Testis (tissue), 2 donors: ENCODE measurements at regions not wholly inside any gene's neighbourhood (a gene's known extent, or its start where the extent isn't known, plus 50 kb on each side); places are given as distances from the start of the nearest gene placed in this dataset.
"Not testable (repeated sequence)": the region's sequence is repeated elsewhere in the genome, so short reads cannot be mapped to it uniquely, and the experiment has no call there.

Experiments
- DNase-seq: peaks from one replicate; pipeline ENCODE4 v3.0.0-alpha.2; 2019
- H3K27ac ChIP-seq, 2 donors: fragments of 200-600 bp; sonication (generic); one replicate each; pipeline ENCODE4 v1.5.1; 2019
- H3K27me3 ChIP-seq: fragments of 200-600 bp; sonication (generic); one replicate; pipeline ENCODE4 v1.5.1; 2019
- H3K36me3 ChIP-seq: fragments of 200-600 bp; sonication (generic); one replicate; pipeline ENCODE4 v1.5.1; 2017; ENCODE audit warnings: low read depth; ENCODE audit errors: missing control alignments
- H3K4me1 ChIP-seq: fragments of 200-600 bp; sonication (generic); one replicate; pipeline ENCODE4 v1.5.1; 2019
- H3K4me3 ChIP-seq, 2 donors: fragments of 200-600 bp; sonication (generic); one replicate each; pipeline ENCODE4 v1.5.1; 2017 to 2019
- H3K9me3 ChIP-seq: fragments of 200-600 bp; sonication (generic); one replicate; pipeline ENCODE4 v1.5.1; 2017
- POLR2A ChIP-seq: fragments of 450-650 bp; IDR thresholded peaks from one replicate; pipeline ENCODE4 v1.6.1; 2017; ENCODE audit warnings: antibody characterized with exemption, mild to moderate bottlenecking, moderate library complexity
- WGBS, 2 donors: methylation state at CpG; one replicate each; pipeline ENCODE4 v1.1.5; 2018; 5-methylcytosine and 5-hydroxymethylcytosine counted together
- intact Hi-C: fragments of 100-400 bp; cut with DNase I; formaldehyde crosslinking; loops from one replicate; pipeline ENCODE4 v1.15.1; 2023; ENCODE audit warnings: low total_unique reads
- TF ChIP-seq, protein P1 (sequence below), 3 experiments: fragments of 450-650 bp in 2 of 3; fragments of 200-600 bp in 1 of 3; sonication (generic) in 1 of 3; IDR thresholded peaks; one replicate each; pipeline ENCODE4 v1.5.1; 2016 to 2019; ENCODE audit warnings: antibody characterized with exemption in 3 of 3, mild to moderate bottlenecking in 2 of 3, moderate library complexity in 1 of 3

DNA sequence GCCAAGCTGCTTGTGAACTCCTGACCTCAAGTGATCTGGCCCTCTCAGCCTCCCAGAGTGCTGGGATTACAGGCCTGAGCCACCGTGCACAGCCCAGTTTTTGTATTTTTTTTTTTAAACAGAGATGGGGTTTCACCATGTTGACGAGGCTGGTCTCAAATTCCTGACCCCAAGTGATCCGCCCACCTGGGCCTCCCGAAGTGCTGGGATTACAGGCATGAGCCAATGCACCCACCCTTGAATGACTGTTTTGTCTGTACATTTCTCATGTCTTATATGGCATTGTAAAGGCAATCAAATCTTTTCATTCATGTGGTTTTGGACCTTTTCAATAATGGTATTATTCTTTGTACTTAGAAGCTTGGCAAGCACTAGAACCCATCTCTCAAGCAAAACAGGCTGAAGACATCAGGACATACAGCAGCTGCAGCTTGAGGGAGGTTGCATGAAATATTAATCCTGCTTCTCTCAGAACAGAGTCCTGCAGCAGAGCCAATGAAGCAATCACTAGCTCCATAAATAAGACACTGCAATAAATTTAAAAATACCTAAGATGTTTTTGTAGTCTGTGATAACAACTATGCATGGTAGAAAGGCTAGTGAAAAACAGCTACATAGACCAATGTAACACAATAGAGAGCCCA, 209.9 kb downstream of the TUBA3C start:
- TF ChIP-seq POLR2A, result no peak
- TF ChIP-seq, protein P1, sequence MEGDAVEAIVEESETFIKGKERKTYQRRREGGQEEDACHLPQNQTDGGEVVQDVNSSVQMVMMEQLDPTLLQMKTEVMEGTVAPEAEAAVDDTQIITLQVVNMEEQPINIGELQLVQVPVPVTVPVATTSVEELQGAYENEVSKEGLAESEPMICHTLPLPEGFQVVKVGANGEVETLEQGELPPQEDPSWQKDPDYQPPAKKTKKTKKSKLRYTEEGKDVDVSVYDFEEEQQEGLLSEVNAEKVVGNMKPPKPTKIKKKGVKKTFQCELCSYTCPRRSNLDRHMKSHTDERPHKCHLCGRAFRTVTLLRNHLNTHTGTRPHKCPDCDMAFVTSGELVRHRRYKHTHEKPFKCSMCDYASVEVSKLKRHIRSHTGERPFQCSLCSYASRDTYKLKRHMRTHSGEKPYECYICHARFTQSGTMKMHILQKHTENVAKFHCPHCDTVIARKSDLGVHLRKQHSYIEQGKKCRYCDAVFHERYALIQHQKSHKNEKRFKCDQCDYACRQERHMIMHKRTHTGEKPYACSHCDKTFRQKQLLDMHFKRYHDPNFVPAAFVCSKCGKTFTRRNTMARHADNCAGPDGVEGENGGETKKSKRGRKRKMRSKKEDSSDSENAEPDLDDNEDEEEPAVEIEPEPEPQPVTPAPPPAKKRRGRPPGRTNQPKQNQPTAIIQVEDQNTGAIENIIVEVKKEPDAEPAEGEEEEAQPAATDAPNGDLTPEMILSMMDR (IDR thresholded peaks at IDR 0.05), result no peak
- Histone ChIP-seq H3K4me1 (no peaks in the 10 kb centered on the region), H3K27me3 (no peaks in the 10 kb centered on the region), H3K4me3 (no peak overlapping the region), H3K9me3 (no peaks in the 10 kb centered on the region), H3K27ac (no peak overlapping the region), H3K36me3 (no peaks in the 10 kb centered on the region)
- intact Hi-C loops, result no loop called here
- WGBS, 2 donors, result 69 to 72% methylated on average over 4 of the region's 4 CpGs
- DNase-seq, result no peak

DNA sequence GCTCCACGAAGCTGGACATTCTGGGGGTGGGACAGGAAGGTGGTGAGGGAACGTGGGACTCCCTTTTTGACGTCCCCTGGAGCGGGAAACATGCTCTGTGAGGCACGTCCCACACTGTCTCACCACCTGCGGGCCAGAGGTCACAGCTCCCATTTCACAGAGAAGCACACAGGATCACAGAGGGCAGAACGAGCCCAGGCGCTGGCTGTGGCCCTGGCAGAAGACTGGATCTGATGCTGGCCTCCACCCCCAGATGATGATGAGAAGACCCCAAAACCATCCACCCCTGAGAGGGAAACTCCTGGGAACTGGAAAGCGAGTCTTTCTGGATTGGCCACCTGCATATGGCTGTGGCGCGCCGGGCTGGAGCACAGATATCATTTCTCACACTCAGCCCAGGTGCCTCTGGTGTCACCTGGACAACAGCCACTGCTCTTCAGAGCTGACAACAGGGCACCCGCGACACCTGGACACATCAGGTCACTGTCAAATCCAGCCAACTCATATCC, 216.2 kb downstream of the TUBA3C start:
- no peaks in the 10 kb centered on the region for H3K27me3 ChIP-seq
- 76 to 88% methylated on average over 14 of the region's 14 CpGs for WGBS, 2 donors
- H3K9me3 ChIP-seq, result no peaks in the 10 kb centered on the region
- H3K36me3 ChIP-seq, result no peaks in the 10 kb centered on the region
- TF ChIP-seq, protein P1 (IDR thresholded peaks at IDR 0.05), result no peak
- TF ChIP-seq POLR2A, result no peak
- no peak overlapping the region for H3K4me3 ChIP-seq
- intact Hi-C loops, result no loop called here
- no peak for DNase-seq
- no peaks in the 10 kb centered on the region for H3K4me1 ChIP-seq
- H3K27ac ChIP-seq, result no peak overlapping the region

DNA sequence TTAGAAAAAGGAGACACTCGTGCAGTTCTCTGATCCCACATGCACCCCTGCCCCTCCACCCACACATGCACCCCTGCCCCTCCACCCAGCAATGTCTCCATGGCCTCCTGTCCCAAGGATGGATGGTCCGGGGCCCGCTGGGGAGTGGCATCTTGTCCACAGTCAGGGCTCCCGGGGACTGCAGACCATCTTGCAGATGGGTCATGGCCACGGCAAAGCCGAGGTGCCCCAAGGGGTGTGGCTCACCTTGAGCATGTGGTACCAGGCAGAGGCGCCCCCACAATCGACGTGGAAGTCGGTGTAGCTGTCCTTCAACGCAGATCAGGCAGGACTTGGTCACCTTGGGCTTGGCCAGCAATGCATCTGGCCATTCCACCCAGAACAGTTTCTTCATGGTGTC, 216.7 kb downstream of the TUBA3C start:
- no peak overlapping the region for H3K4me3 ChIP-seq
- no peaks in the 10 kb centered on the region for H3K27me3 ChIP-seq
- TF ChIP-seq, protein P1 (IDR thresholded peaks at IDR 0.05), result no peak
- TF ChIP-seq POLR2A, result no peak
- WGBS, 2 donors, result 69 to 83% methylated on average over 10 to 11 of the region's 11 CpGs
- H3K9me3 ChIP-seq, result no peaks in the 10 kb centered on the region
- no peaks in the 10 kb centered on the region for H3K4me1 ChIP-seq
- intact Hi-C loops, result no loop called here
- DNase-seq, result no peak
- H3K36me3 ChIP-seq, result no peaks in the 10 kb centered on the region
- H3K27ac ChIP-seq, result no peak overlapping the region

DNA sequence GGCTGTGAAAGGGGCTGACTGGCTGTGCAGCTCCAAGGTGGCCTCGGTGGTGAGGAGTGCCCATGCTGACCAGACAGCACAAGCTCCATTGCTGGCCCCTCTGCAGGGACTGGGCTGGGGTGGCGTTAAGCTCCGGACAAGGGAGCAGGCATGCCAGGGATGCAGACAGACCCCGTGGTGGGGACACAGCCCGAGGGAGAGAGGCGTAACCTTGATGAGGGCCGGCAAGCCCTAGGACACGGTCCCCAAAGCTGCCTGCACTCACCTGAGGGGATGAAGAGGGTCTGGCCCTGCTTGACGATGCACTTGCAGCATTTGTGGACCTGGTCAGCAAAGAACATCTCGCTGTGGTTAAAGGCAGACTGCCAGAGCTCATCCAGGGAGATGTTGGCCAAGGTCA, 217.9 kb downstream of the TUBA3C start:
- H3K27ac ChIP-seq, H3K27me3 ChIP-seq, DNase-seq, H3K4me1 ChIP-seq, H3K36me3 ChIP-seq, intact Hi-C loops, H3K9me3 ChIP-seq, H3K4me3 ChIP-seq: not testable (repeated sequence)
- 64 to 73% methylated on average over 8 to 10 of the region's 10 CpGs for WGBS, 2 donors

DNA sequence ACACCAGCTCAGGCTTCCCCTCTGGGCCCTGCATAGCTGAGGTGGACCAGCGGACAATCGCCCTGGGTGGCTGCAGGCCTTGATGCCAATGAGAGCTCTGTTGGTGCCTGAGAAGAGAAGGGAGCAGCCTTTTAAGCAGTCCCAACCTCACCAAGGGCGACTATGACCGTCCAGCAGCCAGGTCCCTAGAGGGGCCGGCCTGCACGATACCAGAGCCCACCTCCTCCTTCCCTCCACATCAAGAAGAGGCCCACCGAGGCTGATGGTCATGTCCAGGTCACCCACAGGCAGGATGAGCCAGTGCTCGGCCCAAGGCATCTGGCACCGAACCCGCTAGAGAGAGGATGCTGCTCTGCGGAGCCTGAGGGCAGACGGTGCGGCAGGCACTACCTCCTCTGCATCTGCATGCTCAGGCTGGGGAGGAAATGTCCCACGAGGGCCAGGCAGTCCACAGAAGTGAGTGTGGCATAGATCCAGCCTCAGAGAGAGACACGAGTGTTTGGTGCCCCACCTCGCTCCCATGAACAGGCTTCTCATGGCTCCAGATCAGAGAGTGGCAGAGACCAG, 219.4 kb downstream of the TUBA3C start:
- no peaks in the 10 kb centered on the region for H3K9me3 ChIP-seq
- H3K4me3 ChIP-seq, result no peak overlapping the region
- H3K4me1 ChIP-seq, result no peaks in the 10 kb centered on the region
- no peaks in the 10 kb centered on the region for H3K27me3 ChIP-seq
- DNase-seq, result no peak
- TF ChIP-seq POLR2A, result no peak
- TF ChIP-seq, protein P1 (IDR thresholded peaks at IDR 0.05), result no peak
- H3K36me3 ChIP-seq, result no peaks in the 10 kb centered on the region
- no peak overlapping the region for H3K27ac ChIP-seq
- WGBS, 2 donors, result 79 to 87% methylated on average over 12 to 13 of the region's 16 CpGs
- intact Hi-C loops, result no loop called here
